Nephron (organoid): ENCODE measurements at regions not wholly inside any gene's neighbourhood (a gene's known extent, or its start where the extent isn't known, plus 50 kb on each side); places are given as distances from the start of the nearest gene placed in this dataset.

Experiments used
- H3K27ac Mint-ChIP-seq, 3 experiments: 2 replicates each; pipeline ENCODE4 v1.8.0; 2020; ENCODE audit warnings: mixed read lengths in 3 of 3, mild to moderate bottlenecking in 2 of 3, moderate library complexity in 1 of 3
- H3K27me3 Mint-ChIP-seq: 2 replicates; pipeline ENCODE4 v1.8.0; 2021; ENCODE audit warnings: low read depth, mild to moderate bottlenecking, moderate library complexity, mixed read lengths
- H3K36me3 Mint-ChIP-seq: 2 replicates; pipeline ENCODE4 v1.8.0; 2020; ENCODE audit warnings: low read depth, mixed read lengths
- H3K4me1 Mint-ChIP-seq: 2 replicates; pipeline ENCODE4 v1.8.0; 2020; ENCODE audit warnings: mixed read lengths
- H3K4me3 Mint-ChIP-seq, 3 experiments: 2 replicates each; pipeline ENCODE4 v1.8.0; 2020; ENCODE audit warnings: mild to moderate bottlenecking in 3 of 3, mixed read lengths in 3 of 3, moderate library complexity in 2 of 3
- H3K9me3 Mint-ChIP-seq: 2 replicates; pipeline ENCODE4 v1.8.0; 2020; ENCODE audit warnings: mixed read lengths
- TF ChIP-seq, protein P1 (sequence below), 3 experiments: fragments of 200-600 bp; sonication (generic); IDR thresholded peaks; one replicate each; pipeline ENCODE4 v1.5.0; 2021; ENCODE audit warnings: antibody characterized with exemption in 3 of 3; ENCODE audit not compliant: unreplicated experiment in 3 of 3

DNA sequence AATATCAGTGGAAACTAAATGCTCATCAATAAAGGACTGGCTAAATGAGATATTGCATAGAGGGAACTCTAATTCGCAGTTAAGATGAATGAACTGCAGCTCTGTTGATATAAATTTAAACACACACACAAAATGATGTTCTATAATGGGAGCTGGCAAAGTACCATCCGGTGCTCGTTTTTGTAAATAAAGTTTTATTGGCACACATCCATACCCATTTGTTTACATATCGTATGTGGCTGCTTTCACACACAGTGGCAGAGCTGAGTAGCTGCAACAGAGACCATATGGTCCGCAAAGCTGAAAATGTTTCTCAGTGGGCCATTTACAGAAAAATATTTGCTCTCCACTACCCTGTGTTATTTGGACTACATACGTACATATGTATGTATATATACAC, 120.7 kb downstream of the EDN3 start:
- Mint-ChIP-seq H3K9me3 (no peaks in the 10 kb centered on the region), H3K27me3 (peaks cover 28% of the 10 kb centered on the region), H3K27ac (no peak overlapping the region), H3K4me3 (no peak overlapping the region), H3K4me1 (peaks cover 9% of the 10 kb centered on the region), H3K36me3 (no peaks in the 10 kb centered on the region)
- TF ChIP-seq, protein P1, sequence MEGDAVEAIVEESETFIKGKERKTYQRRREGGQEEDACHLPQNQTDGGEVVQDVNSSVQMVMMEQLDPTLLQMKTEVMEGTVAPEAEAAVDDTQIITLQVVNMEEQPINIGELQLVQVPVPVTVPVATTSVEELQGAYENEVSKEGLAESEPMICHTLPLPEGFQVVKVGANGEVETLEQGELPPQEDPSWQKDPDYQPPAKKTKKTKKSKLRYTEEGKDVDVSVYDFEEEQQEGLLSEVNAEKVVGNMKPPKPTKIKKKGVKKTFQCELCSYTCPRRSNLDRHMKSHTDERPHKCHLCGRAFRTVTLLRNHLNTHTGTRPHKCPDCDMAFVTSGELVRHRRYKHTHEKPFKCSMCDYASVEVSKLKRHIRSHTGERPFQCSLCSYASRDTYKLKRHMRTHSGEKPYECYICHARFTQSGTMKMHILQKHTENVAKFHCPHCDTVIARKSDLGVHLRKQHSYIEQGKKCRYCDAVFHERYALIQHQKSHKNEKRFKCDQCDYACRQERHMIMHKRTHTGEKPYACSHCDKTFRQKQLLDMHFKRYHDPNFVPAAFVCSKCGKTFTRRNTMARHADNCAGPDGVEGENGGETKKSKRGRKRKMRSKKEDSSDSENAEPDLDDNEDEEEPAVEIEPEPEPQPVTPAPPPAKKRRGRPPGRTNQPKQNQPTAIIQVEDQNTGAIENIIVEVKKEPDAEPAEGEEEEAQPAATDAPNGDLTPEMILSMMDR (IDR thresholded peaks at IDR 0.05; ENCODE audit: unreplicated experiment in 3 of 3), result no peak

DNA sequence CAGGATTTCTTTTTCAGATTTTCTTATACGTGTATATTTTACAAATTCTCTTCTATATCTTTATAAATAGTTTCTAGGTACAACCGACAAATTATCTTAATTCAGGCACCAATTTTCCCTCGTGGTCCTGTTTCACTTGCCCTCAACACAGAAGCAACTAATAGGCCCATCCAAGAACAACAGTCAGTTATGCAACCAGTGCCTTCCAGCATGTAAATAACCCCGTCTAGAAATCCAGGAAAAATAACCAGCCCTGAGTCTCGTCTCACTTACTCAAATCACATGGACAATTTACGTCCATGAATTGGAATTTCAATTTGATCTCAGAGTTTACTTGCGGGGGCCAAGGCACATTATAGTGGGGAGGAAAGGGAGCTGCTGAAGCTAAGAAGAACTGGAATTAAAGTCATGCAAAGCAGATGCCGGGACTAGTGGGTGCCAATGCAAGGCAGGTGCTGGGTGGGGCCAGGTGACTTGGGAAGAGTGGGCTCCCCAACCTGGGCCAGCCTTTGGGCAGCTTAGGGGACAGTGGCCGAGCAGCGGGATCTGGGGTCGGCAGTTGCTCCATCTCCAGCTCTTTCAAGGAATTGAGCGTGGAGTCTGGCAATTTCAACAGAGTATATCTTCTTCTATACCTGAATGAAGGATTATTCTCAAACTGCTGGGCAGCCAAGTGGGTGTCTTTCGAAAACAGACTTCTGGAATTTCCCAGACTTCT, 121.7 kb downstream of the EDN3 start:
- H3K27ac Mint-ChIP-seq, result no peak overlapping the region
- no peaks in the 10 kb centered on the region for H3K36me3 Mint-ChIP-seq
- TF ChIP-seq, protein P1 (IDR thresholded peaks at IDR 0.05; ENCODE audit: unreplicated experiment in 3 of 3), result no peak

GRCh38 chr20:59422872-59423544, 122.6 kb downstream of the EDN3 start:
- H3K36me3 Mint-ChIP-seq, result no peaks in the 10 kb centered on the region
- no peaks in the 10 kb centered on the region for H3K9me3 Mint-ChIP-seq
- H3K27me3 Mint-ChIP-seq, result peaks cover 24% of the 10 kb centered on the region
- H3K4me1 Mint-ChIP-seq, result peaks cover 9% of the 10 kb centered on the region
- TF ChIP-seq, protein P1 (IDR thresholded peaks at IDR 0.05; ENCODE audit: unreplicated experiment in 3 of 3), result no peak
- no peak overlapping the region for H3K27ac Mint-ChIP-seq
- no peak overlapping the region for H3K4me3 Mint-ChIP-seq

More for the DNA sequence above, 121.7 kb downstream of the EDN3 start:
- Mint-ChIP-seq H3K4me3 (no peak overlapping the region), H3K4me1 (peaks cover 9% of the 10 kb centered on the region), H3K9me3 (no peaks in the 10 kb centered on the region), H3K27me3 (peaks cover 33% of the 10 kb centered on the region)

GRCh38 chr20:59424976-59425375, 124.6 kb downstream of the EDN3 start:
- TF ChIP-seq, protein P1 (IDR thresholded peaks at IDR 0.05; ENCODE audit: unreplicated experiment in 3 of 3), result no peak
- no peaks in the 10 kb centered on the region for H3K36me3 Mint-ChIP-seq
- no peaks in the 10 kb centered on the region for H3K9me3 Mint-ChIP-seq
- H3K27me3 Mint-ChIP-seq, result peaks cover 30% of the 10 kb centered on the region
- H3K27ac Mint-ChIP-seq, result no peak overlapping the region
- H3K4me3 Mint-ChIP-seq, result no peak overlapping the region
- no peaks in the 10 kb centered on the region for H3K4me1 Mint-ChIP-seq

DNA sequence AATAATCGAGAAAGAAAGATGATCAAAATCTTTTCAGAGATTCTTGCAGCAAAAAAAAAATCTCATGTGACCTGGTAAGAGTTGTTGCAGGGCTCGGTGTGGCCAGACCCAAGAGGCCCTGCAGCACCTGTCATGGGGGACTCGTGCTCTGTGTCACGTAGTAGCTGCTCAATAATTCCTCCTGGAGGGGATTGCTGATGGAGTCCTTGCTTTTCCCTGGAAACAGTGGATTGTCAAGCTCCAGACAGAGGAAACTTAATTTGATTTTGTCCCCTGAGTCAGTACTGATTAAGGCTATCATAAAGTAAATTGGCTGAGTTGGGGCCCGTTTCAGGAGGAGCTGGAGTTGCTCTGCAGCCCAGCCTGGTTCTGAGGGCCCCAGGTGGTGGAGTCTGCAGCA, 125.2 kb downstream of the EDN3 start:
- Mint-ChIP-seq H3K27ac (no peak overlapping the region), H3K4me1 (no peaks in the 10 kb centered on the region), H3K4me3 (no peak overlapping the region), H3K27me3 (peaks cover 27% of the 10 kb centered on the region), H3K9me3 (no peaks in the 10 kb centered on the region), H3K36me3 (no peaks in the 10 kb centered on the region)
- TF ChIP-seq, protein P1 (IDR thresholded peaks at IDR 0.05; ENCODE audit: unreplicated experiment in 3 of 3), result no peak
